ENCODE measurements at regions not wholly inside any gene's neighbourhood (a gene's known extent, or its start where the extent isn't known, plus 50 kb on each side); places are given as distances from the start of the nearest gene placed in this dataset.

GRCh38 chrX:114532111-114532805, 51.6 kb upstream of the HTR2C start:
- peak; percentile 1 for DNase-seq (ENCODE audit: unreplicated experiment)
- Mint-ChIP-seq H3K4me3 (ENCODE audit: unreplicated experiment) (no peak overlapping the region), H3K36me3 (ENCODE audit: insufficient read depth, unreplicated experiment) (no peaks in the 10 kb centered on the region), H3K27ac (ENCODE audit: low read depth, unreplicated experiment) (peak overlapping the region; percentile 40), H3K9me3 (ENCODE audit: unreplicated experiment) (no peaks in the 10 kb centered on the region), H3K27me3 (ENCODE audit: insufficient read depth, unreplicated experiment) (peaks cover 31% of the 10 kb centered on the region), H3K4me1 (ENCODE audit: insufficient read depth, unreplicated experiment) (no peaks in the 10 kb centered on the region)
- ChIA-PET CTCF (interaction anchor here (0.6 to 0.7 kb wide), 2 partner anchors 84 to 489 kb away, joined by 3 to 5 read pairs; no protein-coding TSS in a partner anchor), POLR2A (no interaction called here)
- no TSS peak for BruUV-seq (replicated peaks)
- no peak for TF ChIP-seq CTCF (IDR thresholded peaks at IDR 0.05; ENCODE audit: unreplicated experiment)
- intact Hi-C loops (cut with micrococcal nuclease): no loop called here

Measured in MCF 10A (cell line).